ENCODE measurements at regions not wholly inside any gene's neighbourhood (a gene's known extent, or its start where the extent isn't known, plus 50 kb on each side); places are given as distances from the start of the nearest gene placed in this dataset.

GRCh38 chr5:92850886-92851285 is 730.1 kb downstream of the NR2F1-AS1 start:
- H3K36me3 ChIP-seq (ENCODE audit: control insufficient read depth in 1 of 2, insufficient read depth in 2 of 2, low read length in 2 of 2), result no peaks in the 10 kb centered on the region
- no peaks in the 10 kb centered on the region for H3K27me3 ChIP-seq (ENCODE audit: insufficient read depth, low read length)
- H2BK5ac ChIP-seq (ENCODE audit: low read depth, low read length, poor library complexity), result no peak overlapping the region
- no peaks in the 10 kb centered on the region for H3K79me1 ChIP-seq (ENCODE audit: low read length)
- no CpG with 5 or more reads among the region's 2 CpGs for WGBS (ENCODE audit: extremely low coverage, insufficient coverage, insufficient read length)
- H3K9me3 ChIP-seq (ENCODE audit: insufficient read depth, low read depth, low read length), result no peaks in the 10 kb centered on the region
- H4K91ac ChIP-seq (ENCODE audit: low read depth, low read length), result no peak overlapping the region
- H3K27ac ChIP-seq (ENCODE audit: low read depth, low read length), result no peak overlapping the region
- no peak overlapping the region for H3K4me3 ChIP-seq (ENCODE audit: low read depth, low read length)
- no peaks in the 10 kb centered on the region for H3K79me2 ChIP-seq (ENCODE audit: control insufficient read depth, insufficient read depth, low read length, poor library complexity)
- H2AK5ac ChIP-seq (ENCODE audit: low read length), result no peak overlapping the region
- H3K4ac ChIP-seq (ENCODE audit: low read depth, low read length), result no peak overlapping the region
- no peak overlapping the region for H4K8ac ChIP-seq (ENCODE audit: low read depth, low read length)
- H3K4me1 ChIP-seq (ENCODE audit: control insufficient read depth in 1 of 2, insufficient read depth in 2 of 2, low read length in 2 of 2), result no peaks in the 10 kb centered on the region
- H2BK120ac ChIP-seq (ENCODE audit: insufficient read depth, low read length, poor library complexity), result no peak overlapping the region
- DNase-seq, result no peak
- no peak overlapping the region for H3K18ac ChIP-seq (ENCODE audit: low read length)
- H4K12ac ChIP-seq (ENCODE audit: low read depth, low read length), result no peak overlapping the region
- no peak overlapping the region for H3K23ac ChIP-seq (ENCODE audit: low read length)
- H2AFZ ChIP-seq (ENCODE audit: insufficient read depth, low read length, poor library complexity), result no peak overlapping the region
- no peak overlapping the region for H3K14ac ChIP-seq (ENCODE audit: low read length)
- no peak overlapping the region for H2BK12ac ChIP-seq (ENCODE audit: low read length)
- H3K4me2 ChIP-seq (ENCODE audit: low read length), result no peak overlapping the region
- no peak overlapping the region for H3K9ac ChIP-seq (ENCODE audit: low read length)

DNA sequence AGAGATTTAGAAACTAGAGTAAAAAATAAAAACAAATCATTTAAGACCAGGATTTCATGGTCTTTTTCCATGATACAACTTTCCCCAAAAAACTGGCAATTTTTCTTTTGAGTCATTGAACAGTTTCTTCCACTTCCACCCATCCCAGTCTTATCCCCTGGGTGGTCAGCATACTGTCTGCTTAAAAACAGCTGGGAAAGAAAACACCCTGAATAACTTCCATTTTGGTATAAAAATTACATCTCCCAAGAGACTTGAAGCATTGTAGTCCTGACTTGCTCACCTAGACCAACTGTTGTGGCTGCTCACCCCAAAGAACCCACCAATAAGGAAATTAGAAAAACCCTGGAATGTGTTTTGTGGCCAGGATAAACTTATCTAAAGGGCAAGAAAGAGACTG is 731.3 kb downstream of the NR2F1-AS1 start:
- no peak overlapping the region for H2AFZ ChIP-seq (ENCODE audit: insufficient read depth, low read length, poor library complexity)
- no peaks in the 10 kb centered on the region for H3K27me3 ChIP-seq (ENCODE audit: insufficient read depth, low read length)
- no peak overlapping the region for H3K4me2 ChIP-seq (ENCODE audit: low read length)

GRCh38 chr5:92841604-92842155 is 739.3 kb downstream of the NR2F1-AS1 start:
- H4K91ac ChIP-seq (ENCODE audit: low read depth, low read length), result no peak overlapping the region
- no CpG with 5 or more reads among the region's 5 CpGs for WGBS (ENCODE audit: extremely low coverage, insufficient coverage, insufficient read length)

More for the DNA sequence above, 731.3 kb downstream of the NR2F1-AS1 start:
- Histone ChIP-seq H3K14ac (ENCODE audit: low read length) (no peak overlapping the region), H4K8ac (ENCODE audit: low read depth, low read length) (no peak overlapping the region), H3K79me1 (ENCODE audit: low read length) (no peaks in the 10 kb centered on the region), H3K23ac (ENCODE audit: low read length) (no peak overlapping the region), H3K4me1 (ENCODE audit: control insufficient read depth in 1 of 2, insufficient read depth in 2 of 2, low read length in 2 of 2) (no peaks in the 10 kb centered on the region), H2AK5ac (ENCODE audit: low read length) (no peak overlapping the region), H4K12ac (ENCODE audit: low read depth, low read length) (no peak overlapping the region), H3K4me3 (ENCODE audit: low read depth, low read length) (no peak overlapping the region), H3K9me3 (ENCODE audit: insufficient read depth, low read depth, low read length) (no peaks in the 10 kb centered on the region), H3K79me2 (ENCODE audit: control insufficient read depth, insufficient read depth, low read length, poor library complexity) (no peaks in the 10 kb centered on the region), H2BK5ac (ENCODE audit: low read depth, low read length, poor library complexity) (no peak overlapping the region), H2BK12ac (ENCODE audit: low read length) (no peak overlapping the region), H3K4ac (ENCODE audit: low read depth, low read length) (no peak overlapping the region), H2BK120ac (ENCODE audit: insufficient read depth, low read length, poor library complexity) (no peak overlapping the region), H3K9ac (ENCODE audit: low read length) (no peak overlapping the region), H3K27ac (ENCODE audit: low read depth, low read length) (no peak overlapping the region), H3K18ac (ENCODE audit: low read length) (no peak overlapping the region), H3K36me3 (ENCODE audit: control insufficient read depth in 1 of 2, insufficient read depth in 2 of 2, low read length in 2 of 2) (no peaks in the 10 kb centered on the region), H4K91ac (ENCODE audit: low read depth, low read length) (no peak overlapping the region)
- no peak for DNase-seq

DNA sequence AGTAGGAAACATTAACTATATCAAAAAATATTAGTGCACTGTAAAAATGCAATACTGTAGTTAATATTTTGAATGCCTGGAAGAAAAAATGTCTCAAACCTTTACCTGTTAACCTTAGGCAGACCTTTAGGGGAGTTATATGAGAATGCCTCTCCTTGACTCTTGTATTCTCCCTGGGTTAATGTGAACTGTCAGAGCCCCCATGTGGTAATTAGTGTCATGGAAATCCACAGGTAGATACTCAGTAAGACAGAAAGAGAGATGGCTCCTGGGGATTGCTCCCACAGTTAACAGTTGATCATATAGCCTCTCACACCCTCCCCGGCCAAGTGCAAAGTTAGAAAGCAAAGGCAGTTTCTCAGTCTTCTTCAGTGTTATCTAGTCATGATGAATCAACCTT is 742.8 kb downstream of the NR2F1-AS1 start:
- Histone ChIP-seq H3K4ac (ENCODE audit: low read depth, low read length) (no peak overlapping the region), H3K36me3 (ENCODE audit: control insufficient read depth in 1 of 2, insufficient read depth in 2 of 2, low read length in 2 of 2) (no peaks in the 10 kb centered on the region), H3K79me2 (ENCODE audit: control insufficient read depth, insufficient read depth, low read length, poor library complexity) (no peaks in the 10 kb centered on the region), H4K91ac (ENCODE audit: low read depth, low read length) (no peak overlapping the region), H2BK5ac (ENCODE audit: low read depth, low read length, poor library complexity) (no peak overlapping the region), H3K27ac (ENCODE audit: low read depth, low read length) (no peak overlapping the region), H3K27me3 (ENCODE audit: insufficient read depth, low read length) (no peaks in the 10 kb centered on the region), H3K4me2 (ENCODE audit: low read length) (no peak overlapping the region), H3K4me3 (ENCODE audit: low read depth, low read length) (no peak overlapping the region), H2AFZ (ENCODE audit: insufficient read depth, low read length, poor library complexity) (no peak overlapping the region), H3K23ac (ENCODE audit: low read length) (no peak overlapping the region), H3K14ac (ENCODE audit: low read length) (no peak overlapping the region), H3K18ac (ENCODE audit: low read length) (no peak overlapping the region), H3K79me1 (ENCODE audit: low read length) (no peaks in the 10 kb centered on the region), H4K8ac (ENCODE audit: low read depth, low read length) (no peak overlapping the region), H2BK120ac (ENCODE audit: insufficient read depth, low read length, poor library complexity) (no peak overlapping the region), H2AK5ac (ENCODE audit: low read length) (no peak overlapping the region), H3K9me3 (ENCODE audit: insufficient read depth, low read depth, low read length) (no peaks in the 10 kb centered on the region), H2BK12ac (ENCODE audit: low read length) (no peak overlapping the region), H3K4me1 (ENCODE audit: control insufficient read depth in 1 of 2, insufficient read depth in 2 of 2, low read length in 2 of 2) (no peaks in the 10 kb centered on the region), H3K9ac (ENCODE audit: low read length) (no peak overlapping the region), H4K12ac (ENCODE audit: low read depth, low read length) (no peak overlapping the region)
- DNase-seq, result no peak
- WGBS (ENCODE audit: extremely low coverage, insufficient coverage, insufficient read length), result no CpG with 5 or more reads among the region's 1 CpG

More at GRCh38 chr5:92841604-92842155, 739.3 kb downstream of the NR2F1-AS1 start:
- Histone ChIP-seq H3K27ac (ENCODE audit: low read depth, low read length) (no peak overlapping the region), H3K14ac (ENCODE audit: low read length) (no peak overlapping the region), H2BK5ac (ENCODE audit: low read depth, low read length, poor library complexity) (no peak overlapping the region), H3K4me3 (ENCODE audit: low read depth, low read length) (no peak overlapping the region), H3K36me3 (ENCODE audit: control insufficient read depth in 1 of 2, insufficient read depth in 2 of 2, low read length in 2 of 2) (no peaks in the 10 kb centered on the region), H3K9me3 (ENCODE audit: insufficient read depth, low read depth, low read length) (no peaks in the 10 kb centered on the region), H3K9ac (ENCODE audit: low read length) (no peak overlapping the region), H3K79me2 (ENCODE audit: control insufficient read depth, insufficient read depth, low read length, poor library complexity) (no peaks in the 10 kb centered on the region), H3K4ac (ENCODE audit: low read depth, low read length) (no peak overlapping the region), H3K79me1 (ENCODE audit: low read length) (no peaks in the 10 kb centered on the region), H3K4me2 (ENCODE audit: low read length) (no peak overlapping the region), H2BK120ac (ENCODE audit: insufficient read depth, low read length, poor library complexity) (no peak overlapping the region), H4K12ac (ENCODE audit: low read depth, low read length) (no peak overlapping the region), H4K8ac (ENCODE audit: low read depth, low read length) (no peak overlapping the region), H2BK12ac (ENCODE audit: low read length) (no peak overlapping the region), H2AK5ac (ENCODE audit: low read length) (no peak overlapping the region), H3K4me1 (ENCODE audit: control insufficient read depth in 1 of 2, insufficient read depth in 2 of 2, low read length in 2 of 2) (no peaks in the 10 kb centered on the region), H3K27me3 (ENCODE audit: insufficient read depth, low read length) (no peaks in the 10 kb centered on the region), H3K23ac (ENCODE audit: low read length) (no peak overlapping the region), H2AFZ (ENCODE audit: insufficient read depth, low read length, poor library complexity) (no peak overlapping the region), H3K18ac (ENCODE audit: low read length) (no peak overlapping the region)
- no peak for DNase-seq
